A549 (cell line): ENCODE measurements at regions not wholly inside any gene's neighbourhood (a gene's known extent, or its start where the extent isn't known, plus 50 kb on each side); places are given as distances from the start of the nearest gene placed in this dataset.

Experiments used
- CEBPB ChIP-seq, 2 experiments: fragments of >200 bp in 1 of 2; sonication (Bioruptor Twin) in 1 of 2; formaldehyde crosslinking in 1 of 2; IDR thresholded peaks; 2 replicates each; pipeline ENCODE4 v1.6.1; 2012 to 2016
- CTCF ChIP-seq: fragments of >200 bp; sonication (Bioruptor Twin); formaldehyde crosslinking; IDR thresholded peaks from 3 replicates; pipeline ENCODE4 v1.5.1; 2016
- JUN ChIP-seq, 2 experiments: fragments of >200 bp; sonication (Bioruptor Twin); formaldehyde crosslinking; IDR thresholded peaks; 2 replicates in 1 of 2; 3 replicates in 1 of 2; pipeline ENCODE4 v1.6.1; 2016 to 2017
- POLR2A ChIP-seq: IDR thresholded peaks from 2 replicates; pipeline ENCODE4 v1.6.1; 2012; ENCODE audit warnings: mild to moderate bottlenecking, low read length
- POLR2AphosphoS2 ChIP-seq: conservative IDR thresholded peaks from 2 replicates; pipeline ENCODE4 v1.6.1; 2012; ENCODE audit warnings: low read length, improper control_type of control experiment, inconsistent platforms
- TF ChIP-seq, protein P1 (sequence below): fragments of 450-650 bp; IDR thresholded peaks from 2 replicates; pipeline ENCODE4 v1.6.1; 2014; ENCODE audit warnings: antibody characterized with exemption
- TF ChIP-seq, protein P2 (sequence below): IDR thresholded peaks from 2 replicates; pipeline ENCODE4 v1.6.1; 2012

DNA sequence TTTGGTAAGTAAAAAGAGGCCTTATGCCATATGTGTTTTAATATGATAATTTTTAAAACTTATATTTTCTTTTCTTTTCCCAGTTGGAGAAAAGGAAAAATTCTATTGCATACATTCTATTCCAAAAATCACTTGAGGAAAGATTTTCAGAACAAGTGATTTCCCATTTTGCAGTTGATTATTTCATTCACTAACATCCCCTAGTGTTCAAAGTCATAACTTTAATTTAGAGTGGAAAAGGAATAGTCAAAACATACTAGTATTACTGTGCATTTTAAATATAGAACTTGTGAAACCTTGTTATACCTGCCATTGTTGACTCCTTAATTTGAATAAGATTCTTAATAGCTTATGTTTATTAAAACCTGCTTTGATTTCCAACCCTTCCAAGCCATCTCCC is 1157.6 kb upstream of the ADGRL4 start:
- TF ChIP-seq CTCF (no peak), CEBPB (IDR thresholded peaks at IDR 0.05) (no peak), JUN (IDR thresholded peaks at IDR 0.05) (no peak), POLR2AphosphoS2 (no peak), POLR2A (no peak)
- TF ChIP-seq, protein P1, sequence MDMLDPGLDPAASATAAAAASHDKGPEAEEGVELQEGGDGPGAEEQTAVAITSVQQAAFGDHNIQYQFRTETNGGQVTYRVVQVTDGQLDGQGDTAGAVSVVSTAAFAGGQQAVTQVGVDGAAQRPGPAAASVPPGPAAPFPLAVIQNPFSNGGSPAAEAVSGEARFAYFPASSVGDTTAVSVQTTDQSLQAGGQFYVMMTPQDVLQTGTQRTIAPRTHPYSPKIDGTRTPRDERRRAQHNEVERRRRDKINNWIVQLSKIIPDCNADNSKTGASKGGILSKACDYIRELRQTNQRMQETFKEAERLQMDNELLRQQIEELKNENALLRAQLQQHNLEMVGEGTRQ: no peak
- TF ChIP-seq, protein P2, sequence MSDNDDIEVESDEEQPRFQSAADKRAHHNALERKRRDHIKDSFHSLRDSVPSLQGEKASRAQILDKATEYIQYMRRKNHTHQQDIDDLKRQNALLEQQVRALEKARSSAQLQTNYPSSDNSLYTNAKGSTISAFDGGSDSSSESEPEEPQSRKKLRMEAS: no peak
